DND-41 (cell line): ENCODE measurements at regions not wholly inside any gene's neighbourhood (a gene's known extent, or its start where the extent isn't known, plus 50 kb on each side); places are given as distances from the start of the nearest gene placed in this dataset.

Experiments
- ATAC-seq: fragments of 200-7000 bp; cut with Tn5 transposase; 3 replicates; pipeline ENCODE4 v1.9.1; 2021; ENCODE audit warnings: low read depth; ENCODE audit not compliant: insufficient read depth
- DNase-seq: peaks from one replicate; pipeline ENCODE4 v3.0.0-alpha.2; 2020
- H2AFZ ChIP-seq: 2 replicates; pipeline ENCODE4 v1.6.0; 2012; ENCODE audit warnings: low read depth, low read length
- H3K27ac ChIP-seq: 2 replicates; pipeline ENCODE4 v1.5.1; 2012; ENCODE audit warnings: low read length, inconsistent platforms
- H3K27me3 ChIP-seq: fragments of 200-600 bp; sonication (generic); 2 replicates; pipeline ENCODE4 v1.6.0; 2012; ENCODE audit warnings: low read length, mild to moderate bottlenecking, inconsistent platforms; ENCODE audit not compliant: insufficient read depth, poor library complexity
- H3K36me3 ChIP-seq: 2 replicates; pipeline ENCODE4 v1.5.1; 2012; ENCODE audit warnings: low read length, inconsistent platforms; ENCODE audit not compliant: insufficient read depth
- H3K4me1 ChIP-seq: 2 replicates; pipeline ENCODE4 v1.5.1; 2012; ENCODE audit warnings: mild to moderate bottlenecking, low read length; ENCODE audit not compliant: insufficient read depth
- H3K4me2 ChIP-seq: 2 replicates; pipeline ENCODE4 v1.6.0; 2012; ENCODE audit warnings: mild to moderate bottlenecking, moderate library complexity, low read length, inconsistent platforms; ENCODE audit not compliant: insufficient read depth
- H3K4me3 ChIP-seq, 2 experiments: fragments of 200-600 bp in 1 of 2; shearing (Covaris generic) in 1 of 2; 2 replicates each; pipeline ENCODE4 v1.5.1; 2012 to 2016; ENCODE audit warnings: inconsistent platforms in 2 of 2, low read length in 2 of 2, mild to moderate bottlenecking in 2 of 2, low read depth in 1 of 2, moderate library complexity in 1 of 2
- H3K79me2 ChIP-seq: 2 replicates; pipeline ENCODE4 v1.6.0; 2012; ENCODE audit warnings: low read length, inconsistent platforms; ENCODE audit not compliant: insufficient read depth
- H3K9ac ChIP-seq: 2 replicates; pipeline ENCODE4 v1.6.0; 2012; ENCODE audit warnings: low read depth, mild to moderate bottlenecking, inconsistent platforms, low read length, moderate library complexity
- H3K9me3 ChIP-seq: 2 replicates; pipeline ENCODE4 v1.5.1; 2012; ENCODE audit warnings: low read length, moderate library complexity, mild to moderate bottlenecking, inconsistent platforms; ENCODE audit not compliant: insufficient read depth, severe bottlenecking
- H4K20me1 ChIP-seq: 2 replicates; pipeline ENCODE4 v1.6.0; 2012; ENCODE audit warnings: low read length; ENCODE audit not compliant: insufficient read depth
- CTCF ChIP-seq: IDR thresholded peaks from 2 replicates; pipeline ENCODE4 v1.5.1; 2012; ENCODE audit warnings: borderline replicate concordance, low read length, moderate library complexity, mild to moderate bottlenecking; ENCODE audit not compliant: poor library complexity, severe bottlenecking; ENCODE audit errors: extremely low read depth
- EZH2 ChIP-seq: IDR thresholded peaks from 3 replicates; pipeline ENCODE4 v1.6.1; 2012; ENCODE audit warnings: borderline replicate concordance, low read depth, mild to moderate bottlenecking, moderate library complexity, low read length, inconsistent platforms; ENCODE audit not compliant: severe bottlenecking

- H2AFZ ChIP-seq, result no peak overlapping the region
- no peaks in the 10 kb centered on the region for H3K27me3 ChIP-seq
- H3K36me3 ChIP-seq, result no peaks in the 10 kb centered on the region
- no peaks in the 10 kb centered on the region for H3K4me1 ChIP-seq
- DNase-seq (no peak), ATAC-seq (no peak)
- H3K9me3 ChIP-seq, result no peaks in the 10 kb centered on the region
- H4K20me1 ChIP-seq, result no peaks in the 10 kb centered on the region
- H3K4me2 ChIP-seq, result no peak overlapping the region
- H3K79me2 ChIP-seq, result no peaks in the 10 kb centered on the region
- H3K9ac ChIP-seq, result no peak overlapping the region
- H3K27ac ChIP-seq, result no peak overlapping the region
- H3K4me3 ChIP-seq, result no peak overlapping the region
- TF ChIP-seq CTCF (no peak), EZH2 (no peak)
Observed at GRCh38 chr15:47614360-47615011, 102.8 kb upstream of the SEMA6D start.

GRCh38 chr15:47616876-47617275 lies 100.4 kb upstream of the SEMA6D start:
- Histone ChIP-seq H3K4me2 (no peak overlapping the region), H3K27me3 (no peaks in the 10 kb centered on the region), H2AFZ (no peak overlapping the region), H3K9me3 (no peaks in the 10 kb centered on the region), H3K36me3 (no peaks in the 10 kb centered on the region), H4K20me1 (no peaks in the 10 kb centered on the region), H3K79me2 (no peaks in the 10 kb centered on the region), H3K4me3 (no peak overlapping the region), H3K4me1 (no peaks in the 10 kb centered on the region), H3K9ac (no peak overlapping the region), H3K27ac (no peak overlapping the region)
- ATAC-seq (no peak), DNase-seq (no peak)
- TF ChIP-seq EZH2, result no peak
- no peak for TF ChIP-seq CTCF

GRCh38 chr15:47618241-47618640 lies 99.1 kb upstream of the SEMA6D start:
- no peak for TF ChIP-seq CTCF
- no peak for TF ChIP-seq EZH2
- Histone ChIP-seq H3K4me3 (no peak overlapping the region), H3K4me1 (no peaks in the 10 kb centered on the region), H3K27ac (no peak overlapping the region), H3K79me2 (no peaks in the 10 kb centered on the region), H3K27me3 (no peaks in the 10 kb centered on the region), H4K20me1 (no peaks in the 10 kb centered on the region), H3K4me2 (no peak overlapping the region), H3K36me3 (no peaks in the 10 kb centered on the region), H2AFZ (no peak overlapping the region), H3K9me3 (no peaks in the 10 kb centered on the region), H3K9ac (no peak overlapping the region)
- ATAC-seq (no peak), DNase-seq (no peak)
